Fibroblast of mammary gland (primary cell): ENCODE measurements at regions not wholly inside any gene's neighbourhood (a gene's known extent, or its start where the extent isn't known, plus 50 kb on each side); places are given as distances from the start of the nearest gene placed in this dataset.

ENCODE experiments used
- DNase-seq: peaks from one replicate; pipeline ENCODE4 v3.0.0-alpha.2; 2010; ENCODE audit warnings: low read depth
- H3K4me3 ChIP-seq: 2 replicates; pipeline ENCODE4 v1.5.1; 2011; ENCODE audit warnings: low read depth, mild to moderate bottlenecking, low read length, moderate library complexity; ENCODE audit not compliant: control insufficient read depth
- CTCF ChIP-seq: conservative IDR thresholded peaks from 2 replicates; pipeline ENCODE4 v1.5.1; 2011; ENCODE audit warnings: low read depth, low read length, inconsistent platforms; ENCODE audit not compliant: control insufficient read depth, insufficient read depth

GRCh38 chr13:67971291-67971690 is 741.2 kb upstream of the PCDH9 start:
- H3K4me3 ChIP-seq: no peak overlapping the region
- DNase-seq: no peak
- no peak for TF ChIP-seq CTCF

GRCh38 chr13:67967031-67967430 is 736.9 kb upstream of the PCDH9 start:
- DNase-seq: no peak
- no peak for TF ChIP-seq CTCF
- no peak overlapping the region for H3K4me3 ChIP-seq

GRCh38 chr13:67966065-67966464 is 735.9 kb upstream of the PCDH9 start:
- H3K4me3 ChIP-seq: no peak overlapping the region
- no peak for TF ChIP-seq CTCF
- DNase-seq: no peak

- DNase-seq: no peak
- TF ChIP-seq CTCF: no peak
- no peak overlapping the region for H3K4me3 ChIP-seq
Measured at GRCh38 chr13:67964986-67965385, 734.9 kb upstream of the PCDH9 start.

DNA sequence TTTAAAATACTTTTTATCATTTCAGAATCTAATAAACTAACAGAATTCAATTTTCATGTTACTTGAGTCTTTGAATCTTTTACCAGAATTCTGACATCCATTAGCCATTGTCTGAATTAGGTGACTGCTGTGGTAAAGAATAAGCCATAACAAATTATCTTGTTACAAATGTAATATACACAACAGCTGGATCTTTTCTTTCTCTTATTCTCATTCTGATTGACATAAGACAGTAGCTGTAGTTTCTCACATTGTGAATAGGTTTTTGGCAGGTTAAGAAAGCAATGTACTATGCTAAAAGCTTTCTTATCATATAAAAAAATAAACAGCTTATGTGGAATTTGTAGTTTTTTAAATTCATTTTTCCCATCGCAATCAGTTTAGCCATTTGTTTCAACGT is 734.0 kb upstream of the PCDH9 start:
- no peak for DNase-seq
- H3K4me3 ChIP-seq: no peak overlapping the region
- no peak for TF ChIP-seq CTCF

DNA sequence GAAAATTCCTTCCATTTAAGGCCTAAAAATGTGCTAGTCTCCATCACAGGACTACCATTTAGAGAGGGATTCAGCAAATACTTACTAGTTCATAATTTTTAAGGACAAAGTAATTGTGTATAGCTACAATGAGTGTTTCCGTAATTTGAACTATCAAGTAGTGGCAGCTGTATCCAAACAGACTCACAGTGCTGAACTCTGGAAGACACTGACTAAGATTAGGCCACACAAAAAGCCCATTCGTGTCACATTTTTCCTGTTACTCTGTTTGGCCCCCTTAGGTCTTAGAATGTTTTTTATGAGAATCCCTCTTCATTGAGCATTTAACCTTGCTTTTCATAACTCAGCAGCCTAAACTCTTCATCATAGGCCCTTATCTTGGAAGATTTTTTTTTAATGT is 731.2 kb upstream of the PCDH9 start:
- no peak overlapping the region for H3K4me3 ChIP-seq
- DNase-seq: no peak
- TF ChIP-seq CTCF: no peak

GRCh38 chr13:67951431-67951830 is 721.3 kb upstream of the PCDH9 start:
- TF ChIP-seq CTCF: no peak
- no peak for DNase-seq
- no peak overlapping the region for H3K4me3 ChIP-seq
